ENCODE measurements at regions not wholly inside any gene's neighbourhood (a gene's known extent, or its start where the extent isn't known, plus 50 kb on each side); places are given as distances from the start of the nearest gene placed in this dataset.
"Not testable (repeated sequence)": the region's sequence is repeated elsewhere in the genome, so short reads cannot be mapped to it uniquely, and the experiment has no call there.

DNA sequence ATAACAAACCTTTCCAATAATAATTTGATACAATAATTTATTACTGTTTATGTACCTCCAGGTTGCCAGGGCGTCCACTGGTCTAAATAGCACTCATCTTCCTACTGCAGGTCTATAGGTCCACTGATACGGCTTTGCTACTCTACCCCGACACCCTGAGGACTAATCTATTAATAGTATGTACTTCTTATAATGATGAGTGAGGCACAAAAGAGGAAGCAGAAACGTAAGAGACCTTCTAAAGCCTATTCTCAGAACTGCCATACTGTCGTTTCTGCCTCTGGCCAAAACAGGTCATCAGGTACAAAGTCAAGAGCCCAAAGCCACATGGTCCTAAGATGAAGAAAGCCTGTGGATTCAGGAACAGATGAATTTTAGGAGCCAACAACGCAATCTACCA is 163.2 kb upstream of the GRM7 start:
- peaks cover 0 to 9% of the 10 kb centered on the region in 2 donors for H3K9me3 ChIP-seq
- intact Hi-C loops (cut with DNase I): no loop called here
- no peaks in the 10 kb centered on the region for H3K36me3 ChIP-seq
- no peaks in the 10 kb centered on the region for H3K4me1 ChIP-seq
- H3K4me3 ChIP-seq: no peak overlapping the region
- ATAC-seq (no peak), DNase-seq (no peak)
- H3K27me3 ChIP-seq: no peaks in the 10 kb centered on the region
- no peak overlapping the region for H3K27ac ChIP-seq
- TF ChIP-seq, protein P1, sequence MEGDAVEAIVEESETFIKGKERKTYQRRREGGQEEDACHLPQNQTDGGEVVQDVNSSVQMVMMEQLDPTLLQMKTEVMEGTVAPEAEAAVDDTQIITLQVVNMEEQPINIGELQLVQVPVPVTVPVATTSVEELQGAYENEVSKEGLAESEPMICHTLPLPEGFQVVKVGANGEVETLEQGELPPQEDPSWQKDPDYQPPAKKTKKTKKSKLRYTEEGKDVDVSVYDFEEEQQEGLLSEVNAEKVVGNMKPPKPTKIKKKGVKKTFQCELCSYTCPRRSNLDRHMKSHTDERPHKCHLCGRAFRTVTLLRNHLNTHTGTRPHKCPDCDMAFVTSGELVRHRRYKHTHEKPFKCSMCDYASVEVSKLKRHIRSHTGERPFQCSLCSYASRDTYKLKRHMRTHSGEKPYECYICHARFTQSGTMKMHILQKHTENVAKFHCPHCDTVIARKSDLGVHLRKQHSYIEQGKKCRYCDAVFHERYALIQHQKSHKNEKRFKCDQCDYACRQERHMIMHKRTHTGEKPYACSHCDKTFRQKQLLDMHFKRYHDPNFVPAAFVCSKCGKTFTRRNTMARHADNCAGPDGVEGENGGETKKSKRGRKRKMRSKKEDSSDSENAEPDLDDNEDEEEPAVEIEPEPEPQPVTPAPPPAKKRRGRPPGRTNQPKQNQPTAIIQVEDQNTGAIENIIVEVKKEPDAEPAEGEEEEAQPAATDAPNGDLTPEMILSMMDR (IDR thresholded peaks at IDR 0.05): no peak

DNA sequence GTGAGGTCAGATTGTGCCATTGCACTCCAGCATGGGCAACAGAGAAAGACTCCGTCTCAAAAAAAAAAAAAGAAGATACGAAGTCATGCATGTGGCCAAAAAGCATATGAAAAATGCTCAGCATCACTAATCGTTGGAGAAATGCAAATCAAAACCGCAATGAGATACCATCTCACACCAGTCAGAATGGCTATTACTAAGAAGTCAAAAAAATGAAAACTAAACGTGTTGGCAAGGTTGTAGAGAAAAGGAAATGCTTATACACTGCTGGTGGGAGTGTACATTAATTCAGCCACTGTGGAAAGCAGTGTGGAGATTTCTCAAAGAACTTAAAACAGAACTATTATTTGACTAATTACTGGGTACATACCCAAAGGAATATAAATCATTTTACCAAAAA is 156.1 kb upstream of the GRM7 start:
- H3K27me3 ChIP-seq: not testable (repeated sequence)

DNA sequence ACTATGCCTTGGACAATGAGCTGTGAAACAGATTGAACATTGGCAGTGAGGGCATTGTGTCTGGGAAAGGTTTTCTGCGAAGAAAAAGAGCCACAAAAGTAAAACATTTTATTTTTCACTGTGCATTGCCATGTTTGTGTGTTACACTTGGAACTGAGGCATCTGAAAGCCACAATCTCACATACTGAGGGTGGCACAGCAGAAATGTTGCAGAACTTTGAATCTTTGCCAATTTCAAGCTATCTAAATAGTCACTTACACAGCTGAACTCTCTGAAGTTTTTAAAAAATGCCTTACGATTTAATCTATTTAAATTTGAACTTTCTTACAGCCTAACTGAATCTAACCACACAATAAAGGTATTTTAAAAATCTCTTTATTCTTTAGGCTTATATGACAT is 154.1 kb upstream of the GRM7 start:
- Histone ChIP-seq H3K4me3 (no peak overlapping the region), H3K9me3 (no peaks in the 10 kb centered on the region), H3K27ac (no peak overlapping the region), H3K4me1 (no peaks in the 10 kb centered on the region), H3K36me3 (no peaks in the 10 kb centered on the region), H3K27me3 (no peaks in the 10 kb centered on the region)
- TF ChIP-seq, protein P1 (IDR thresholded peaks at IDR 0.05): no peak
- intact Hi-C loops (cut with DNase I): no loop called here
- ATAC-seq (no peak), DNase-seq (no peak)

More for the DNA sequence above, 156.1 kb upstream of the GRM7 start:
- DNase-seq; H3K36me3 ChIP-seq; H3K4me3 ChIP-seq; H3K4me1 ChIP-seq; intact Hi-C loops (cut with DNase I); H3K9me3 ChIP-seq; H3K27ac ChIP-seq; ATAC-seq: not testable (repeated sequence)

DNA sequence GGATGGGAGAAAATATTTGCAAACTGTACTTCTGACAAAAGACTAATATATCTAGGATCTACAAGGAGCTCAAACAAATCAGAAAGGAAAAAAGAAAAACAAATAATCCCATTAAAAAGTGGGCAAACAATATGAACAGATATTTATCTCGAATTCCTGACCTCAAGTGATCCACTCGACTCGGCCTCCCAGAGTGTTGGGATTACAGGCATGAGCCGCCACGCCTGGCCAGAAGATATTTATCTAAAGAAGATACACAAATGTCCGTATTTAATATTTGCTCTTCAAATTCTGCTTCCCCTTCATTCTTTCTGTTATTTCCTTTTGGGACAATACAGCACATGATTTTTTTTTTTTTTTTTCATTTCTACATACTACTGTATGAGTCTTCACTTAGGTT is 151.7 kb upstream of the GRM7 start:
- DNase-seq (no peak), ATAC-seq (no peak)
- no peak overlapping the region for H3K27ac ChIP-seq
- no peak overlapping the region for H3K4me3 ChIP-seq
- TF ChIP-seq, protein P1 (IDR thresholded peaks at IDR 0.05): no peak
- intact Hi-C loops (cut with DNase I): no loop called here
- H3K27me3 ChIP-seq: no peaks in the 10 kb centered on the region
- no peaks in the 10 kb centered on the region for H3K36me3 ChIP-seq
- no peaks in the 10 kb centered on the region for H3K9me3 ChIP-seq
- H3K4me1 ChIP-seq: no peaks in the 10 kb centered on the region

DNA sequence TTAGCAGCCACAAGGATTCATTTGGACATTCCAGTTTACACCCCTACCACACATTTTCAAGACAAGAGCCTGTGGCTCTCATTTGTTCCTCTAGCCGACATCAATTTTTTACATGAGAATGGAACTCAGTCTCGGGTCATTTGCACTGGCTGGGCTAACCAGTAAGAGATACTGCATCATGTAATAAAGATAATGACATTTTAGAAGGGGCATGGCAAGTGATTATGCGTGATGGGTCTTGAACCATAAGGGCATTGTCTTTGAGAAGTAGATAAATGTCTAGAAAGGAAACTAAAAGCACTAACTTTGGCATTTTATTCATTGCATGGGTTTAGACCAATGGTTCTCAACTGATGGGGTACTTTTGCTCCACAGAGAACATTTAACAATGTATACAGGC is 146.0 kb upstream of the GRM7 start:
- H3K27ac ChIP-seq: no peak overlapping the region
- DNase-seq (no peak), ATAC-seq (no peak)
- H3K4me3 ChIP-seq: no peak overlapping the region
- TF ChIP-seq, protein P1 (IDR thresholded peaks at IDR 0.05): no peak
- intact Hi-C loops (cut with DNase I): no loop called here
- no peaks in the 10 kb centered on the region for H3K36me3 ChIP-seq
- no peaks in the 10 kb centered on the region for H3K4me1 ChIP-seq
- no peaks in the 10 kb centered on the region for H3K9me3 ChIP-seq
- no peaks in the 10 kb centered on the region for H3K27me3 ChIP-seq

DNA sequence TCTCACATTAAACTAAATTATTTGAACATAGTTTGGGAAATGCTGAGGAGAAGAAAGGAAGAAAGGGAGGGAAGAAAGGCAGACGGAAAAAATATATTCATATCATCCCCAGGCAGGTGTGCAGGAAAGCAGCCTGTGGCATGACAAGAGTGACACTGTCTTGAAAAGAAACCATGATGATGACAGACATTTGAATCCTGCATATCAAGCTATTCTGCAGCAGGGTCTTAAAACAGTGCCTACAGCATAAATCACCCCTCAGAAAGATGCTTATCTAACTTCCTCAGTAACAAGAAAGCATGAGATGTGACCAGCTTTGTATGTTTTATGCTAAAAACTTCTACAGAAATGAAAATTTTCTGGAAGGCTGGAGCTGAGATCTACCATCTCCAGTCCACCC is 144.5 kb upstream of the GRM7 start:
- TF ChIP-seq, protein P1 (IDR thresholded peaks at IDR 0.05): no peak
- no peaks in the 10 kb centered on the region for H3K4me1 ChIP-seq
- no peak overlapping the region for H3K4me3 ChIP-seq
- no peak overlapping the region for H3K27ac ChIP-seq
- ATAC-seq (no peak), DNase-seq (no peak)
- intact Hi-C loops (cut with DNase I): no loop called here
- no peaks in the 10 kb centered on the region for H3K36me3 ChIP-seq
- H3K27me3 ChIP-seq: no peaks in the 10 kb centered on the region
- H3K9me3 ChIP-seq: no peaks in the 10 kb centered on the region
